HFF-Myc (cell line): ENCODE measurements at regions not wholly inside any gene's neighbourhood (a gene's known extent, or its start where the extent isn't known, plus 50 kb on each side); places are given as distances from the start of the nearest gene placed in this dataset.

Experiments
- DNase-seq: peaks from one replicate; pipeline ENCODE4 v3.0.0-alpha.2; 2011; ENCODE audit warnings: low read depth; ENCODE audit errors: extremely low read depth
- H3K4me3 ChIP-seq: replicated peaks from 2 replicates; pipeline ENCODE4 v1.5.1; 2011; ENCODE audit warnings: low read depth, mild to moderate bottlenecking, control low read depth, low read length
- CTCF ChIP-seq: IDR thresholded peaks from 2 replicates; pipeline ENCODE4 v1.5.1; 2012; ENCODE audit warnings: mild to moderate bottlenecking, low read depth, low read length, control low read depth; ENCODE audit errors: missing control alignments

GRCh38 chr4:121555315-121556107 lies 141.3 kb downstream of the ANXA5 start:
- no peak overlapping the region for H3K4me3 ChIP-seq
- no peak for DNase-seq
- no peak for TF ChIP-seq CTCF

- H3K4me3 ChIP-seq = no peak overlapping the region
- peak; percentile 22 for DNase-seq
- no peak for TF ChIP-seq CTCF
Observed at GRCh38 chr4:121554382-121554781, 142.4 kb downstream of the ANXA5 start.

GRCh38 chr4:121551881-121552280 lies 144.9 kb downstream of the ANXA5 start:
- DNase-seq = no peak
- no peak overlapping the region for H3K4me3 ChIP-seq
- TF ChIP-seq CTCF = no peak

- DNase-seq = no peak
- H3K4me3 ChIP-seq = no peak overlapping the region
- no peak for TF ChIP-seq CTCF
Observed at GRCh38 chr4:121551271-121551670, 145.5 kb downstream of the ANXA5 start.

- no peak overlapping the region for H3K4me3 ChIP-seq
- no peak for DNase-seq
- TF ChIP-seq CTCF = no peak
Observed at GRCh38 chr4:121541696-121542095, 155.1 kb downstream of the ANXA5 start.

GRCh38 chr4:121535351-121535750 lies 154.5 kb upstream of the QRFPR start:
- no peak for DNase-seq
- no peak overlapping the region for H3K4me3 ChIP-seq
- TF ChIP-seq CTCF = no peak

- no peak overlapping the region for H3K4me3 ChIP-seq
- DNase-seq = no peak
- TF ChIP-seq CTCF = no peak
Observed at GRCh38 chr4:121534187-121534586, 153.4 kb upstream of the QRFPR start.
